HUES6 (cell line): ENCODE measurements at regions not wholly inside any gene's neighbourhood (a gene's known extent, or its start where the extent isn't known, plus 50 kb on each side); places are given as distances from the start of the nearest gene placed in this dataset.

Source experiments
- H3K27ac ChIP-seq: 2 replicates; pipeline ENCODE4 v1.7.0; 2013; ENCODE audit warnings: low read depth, mild to moderate bottlenecking, low read length, inconsistent platforms
- H3K27me3 ChIP-seq: 2 replicates; pipeline ENCODE4 v1.6.1; 2013; ENCODE audit warnings: low read length; ENCODE audit not compliant: control insufficient read depth, insufficient read depth
- H3K36me3 ChIP-seq: 2 replicates; pipeline ENCODE4 v1.6.1; 2013; ENCODE audit warnings: low read length; ENCODE audit not compliant: control insufficient read depth, insufficient read depth
- H3K4me1 ChIP-seq: 2 replicates; pipeline ENCODE4 v1.6.1; 2013; ENCODE audit warnings: low read length; ENCODE audit not compliant: control insufficient read depth, insufficient read depth
- H3K4me3 ChIP-seq: 2 replicates; pipeline ENCODE4 v1.5.1; 2013; ENCODE audit warnings: low read depth, low read length
- H3K9ac ChIP-seq: one replicate; pipeline ENCODE4 v1.6.1; 2013; ENCODE audit warnings: mild to moderate bottlenecking, low read length
- H3K9me3 ChIP-seq: 2 replicates; pipeline ENCODE4 v1.6.1; 2013; ENCODE audit warnings: low read depth, low read length; ENCODE audit not compliant: control insufficient read depth, insufficient read depth

DNA sequence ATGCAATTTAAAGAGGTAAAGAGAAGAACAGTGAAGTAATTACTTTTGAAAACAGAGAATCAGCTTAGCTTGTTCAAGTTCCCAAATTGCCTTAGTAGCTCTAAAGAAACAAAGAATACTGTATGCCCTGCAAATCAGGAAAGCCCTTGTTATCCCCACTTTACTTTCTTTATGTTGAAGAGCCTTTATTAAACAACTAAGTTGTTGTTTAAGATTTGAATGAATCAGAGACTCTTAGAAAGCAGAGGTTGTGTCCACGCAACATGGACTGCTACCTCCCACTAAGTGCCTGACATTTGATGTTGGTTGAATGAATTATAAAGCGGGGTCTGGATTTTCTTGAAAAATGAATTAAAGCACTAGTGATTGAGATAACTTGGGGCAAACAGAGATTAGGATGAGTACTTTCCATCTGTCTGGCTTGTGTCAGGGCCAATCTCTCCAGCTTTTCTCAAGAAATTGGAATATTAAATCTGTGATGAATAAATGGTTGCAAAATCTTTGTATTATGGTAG, 214.7 kb downstream of the POSTN start:
- no peak overlapping the region for H3K9ac ChIP-seq
- H3K9me3 ChIP-seq: no peaks in the 10 kb centered on the region
- H3K27ac ChIP-seq: peak overlapping the region; percentile 75; the same call in 1 of the 2 replicates
- H3K4me1 ChIP-seq: peaks cover 19% of the 10 kb centered on the region; the same call in 1 of the 2 replicates
- no peak overlapping the region for H3K4me3 ChIP-seq
- H3K27me3 ChIP-seq: no peaks in the 10 kb centered on the region
- H3K36me3 ChIP-seq: no peaks in the 10 kb centered on the region

DNA sequence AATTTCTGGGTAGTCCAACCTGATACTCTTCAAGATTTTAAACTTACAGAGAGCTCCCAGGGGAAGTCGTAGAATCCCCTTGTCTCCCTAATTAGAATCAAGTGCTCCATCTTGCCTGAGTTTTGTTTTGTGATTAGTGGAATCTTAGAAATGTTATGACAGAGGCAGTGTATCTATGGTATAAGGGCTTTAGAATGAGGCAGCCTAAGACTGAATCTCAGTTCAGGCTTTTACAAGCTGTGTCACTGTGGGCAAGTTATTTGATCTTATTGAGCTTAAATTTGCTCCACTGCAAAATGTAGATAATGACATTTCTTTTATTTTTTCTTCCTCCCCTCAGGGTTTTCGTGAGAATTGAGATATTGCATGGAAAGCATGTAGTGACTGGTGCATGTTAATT, 215.5 kb downstream of the POSTN start:
- no peak overlapping the region for H3K4me3 ChIP-seq
- no peak overlapping the region for H3K9ac ChIP-seq
- H3K27ac ChIP-seq: no peak overlapping the region
- H3K9me3 ChIP-seq: no peaks in the 10 kb centered on the region
- H3K4me1 ChIP-seq: peaks cover 19% of the 10 kb centered on the region; the same call in 1 of the 2 replicates
- no peaks in the 10 kb centered on the region for H3K36me3 ChIP-seq
- H3K27me3 ChIP-seq: no peaks in the 10 kb centered on the region

DNA sequence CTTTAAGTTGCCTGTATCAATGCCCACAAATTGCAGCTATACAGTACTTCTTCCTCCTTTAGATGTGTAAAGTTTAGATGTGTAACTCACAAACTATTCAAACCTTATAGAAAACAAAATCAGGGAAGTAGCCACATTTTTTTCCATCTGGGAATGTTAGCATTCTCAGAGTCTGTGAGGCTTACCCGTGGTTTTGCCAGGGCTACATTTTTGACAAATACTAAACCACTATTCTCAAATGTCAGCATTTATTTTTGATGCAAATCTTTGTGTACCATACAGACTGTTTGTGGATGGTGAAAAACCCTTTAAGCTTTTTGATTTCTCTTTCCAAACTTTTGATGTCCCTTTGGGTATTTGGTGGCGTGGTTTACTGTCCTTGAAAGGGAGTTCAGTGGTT, 216.4 kb downstream of the POSTN start:
- no peak overlapping the region for H3K4me3 ChIP-seq
- H3K36me3 ChIP-seq: no peaks in the 10 kb centered on the region
- H3K27me3 ChIP-seq: no peaks in the 10 kb centered on the region
- H3K4me1 ChIP-seq: peaks cover 19% of the 10 kb centered on the region; the same call in 1 of the 2 replicates
- no peak overlapping the region for H3K9ac ChIP-seq
- H3K9me3 ChIP-seq: no peaks in the 10 kb centered on the region
- H3K27ac ChIP-seq: no peak overlapping the region

DNA sequence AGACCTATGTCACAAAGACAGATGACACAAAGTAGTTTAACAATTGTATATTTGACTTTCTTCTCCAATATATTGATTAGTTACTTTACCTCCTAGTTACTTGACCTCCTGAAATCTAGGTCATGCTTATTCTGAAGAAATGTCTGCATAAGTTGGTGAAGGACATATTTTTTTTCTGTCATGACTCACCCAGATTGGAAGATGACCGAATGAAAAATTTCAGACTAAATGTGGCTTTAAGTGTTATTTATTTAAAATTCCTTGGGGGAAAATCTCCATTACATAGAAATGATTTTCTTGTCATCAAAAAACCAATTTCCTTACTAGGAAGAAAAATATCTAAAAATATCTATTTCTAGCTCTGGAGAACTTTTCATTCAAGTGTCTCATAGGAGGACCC, 217.1 kb downstream of the POSTN start:
- no peak overlapping the region for H3K27ac ChIP-seq
- H3K9ac ChIP-seq: no peak overlapping the region
- peaks cover 19% of the 10 kb centered on the region; the same call in 1 of the 2 replicates for H3K4me1 ChIP-seq
- H3K27me3 ChIP-seq: no peaks in the 10 kb centered on the region
- H3K9me3 ChIP-seq: no peaks in the 10 kb centered on the region
- no peaks in the 10 kb centered on the region for H3K36me3 ChIP-seq
- no peak overlapping the region for H3K4me3 ChIP-seq

DNA sequence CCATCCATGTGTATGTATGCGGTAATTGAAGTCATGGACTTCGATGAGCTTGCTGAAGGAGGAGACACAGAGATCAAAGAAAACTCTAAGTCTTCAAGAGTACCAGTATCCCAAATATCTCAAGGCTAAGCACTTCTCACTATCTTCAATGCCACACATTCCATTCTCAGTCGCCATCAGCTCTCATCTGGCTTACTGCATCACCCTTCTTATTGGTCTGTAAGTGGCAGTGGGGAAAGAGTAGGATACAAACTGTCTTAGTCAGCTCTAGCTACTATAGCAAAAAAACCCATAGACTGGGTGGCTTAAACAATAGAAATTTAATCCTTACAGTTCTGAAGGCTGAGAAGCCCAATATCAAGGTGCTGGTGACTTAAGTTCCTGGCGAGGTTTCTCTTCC, 218.7 kb downstream of the POSTN start:
- no peaks in the 10 kb centered on the region for H3K9me3 ChIP-seq
- no peaks in the 10 kb centered on the region for H3K36me3 ChIP-seq
- no peaks in the 10 kb centered on the region for H3K27me3 ChIP-seq
- H3K4me1 ChIP-seq: peaks cover 10% of the 10 kb centered on the region; the same call in 1 of the 2 replicates
- H3K27ac ChIP-seq: no peak overlapping the region
- H3K4me3 ChIP-seq: no peak overlapping the region
- no peak overlapping the region for H3K9ac ChIP-seq

DNA sequence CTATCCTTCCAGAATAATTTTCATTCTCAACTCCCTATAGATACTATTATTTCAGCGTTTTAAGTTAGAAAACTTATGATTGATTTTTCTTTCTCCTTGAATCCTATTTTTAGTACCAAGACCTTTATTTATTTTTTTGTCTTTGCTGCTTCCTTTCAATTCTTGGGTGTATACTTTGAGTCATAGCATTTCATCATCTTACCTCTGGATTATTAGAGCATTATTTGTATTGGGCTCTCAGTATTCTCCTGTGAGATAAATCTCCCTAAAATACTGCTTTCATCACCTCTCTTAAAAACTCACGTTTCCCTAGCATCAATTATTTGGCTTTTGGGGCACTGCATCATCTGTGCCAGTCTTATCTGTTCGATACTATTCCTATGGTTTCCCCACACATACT, 222.8 kb downstream of the POSTN start:
- Histone ChIP-seq H3K4me3 (no peak overlapping the region), H3K27me3 (no peaks in the 10 kb centered on the region), H3K36me3 (no peaks in the 10 kb centered on the region), H3K9me3 (no peaks in the 10 kb centered on the region), H3K4me1 (no peaks in the 10 kb centered on the region), H3K9ac (no peak overlapping the region), H3K27ac (no peak overlapping the region)

DNA sequence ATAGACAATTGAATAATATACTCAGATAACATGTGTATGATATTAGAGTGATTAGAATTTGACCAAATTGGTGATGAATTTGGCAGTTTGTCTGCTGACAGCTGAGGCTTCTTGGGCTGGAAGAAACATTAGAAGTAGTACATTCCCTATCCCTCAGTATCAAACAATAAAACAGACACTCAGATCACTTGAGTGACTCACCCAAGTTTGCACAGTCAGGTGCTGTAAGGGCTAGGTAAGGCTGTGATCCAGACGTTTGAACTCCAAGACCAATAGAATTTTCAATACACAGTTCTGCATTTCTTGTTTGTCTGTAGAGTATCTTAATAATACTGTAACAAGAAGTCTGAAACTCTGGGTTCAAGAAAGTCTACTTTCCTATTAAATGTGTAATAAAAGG, 223.5 kb downstream of the POSTN start:
- Histone ChIP-seq H3K4me3 (no peak overlapping the region), H3K27ac (no peak overlapping the region), H3K4me1 (no peaks in the 10 kb centered on the region), H3K27me3 (no peaks in the 10 kb centered on the region), H3K36me3 (no peaks in the 10 kb centered on the region), H3K9ac (no peak overlapping the region), H3K9me3 (no peaks in the 10 kb centered on the region)

DNA sequence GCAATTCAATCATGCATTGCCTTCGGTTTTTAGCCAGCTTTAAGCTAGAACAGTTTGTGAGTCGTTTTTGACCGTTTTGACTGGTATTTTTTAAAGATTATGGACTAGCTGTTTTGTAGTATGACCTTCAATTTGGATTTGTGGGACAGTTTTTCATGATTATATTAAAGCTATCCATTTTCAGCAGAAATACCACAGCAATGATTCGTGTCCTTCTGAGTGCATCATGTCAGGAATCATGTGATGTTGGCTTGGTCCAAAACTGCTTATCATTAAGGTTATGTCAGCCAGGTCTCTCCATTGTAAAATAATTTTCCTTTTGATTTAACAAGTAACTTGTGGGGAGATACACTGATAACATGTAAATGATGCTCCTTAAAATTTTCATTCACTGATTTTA, 229.0 kb downstream of the POSTN start:
- Histone ChIP-seq H3K27me3 (no peaks in the 10 kb centered on the region), H3K4me3 (no peak overlapping the region), H3K9me3 (no peaks in the 10 kb centered on the region), H3K27ac (no peak overlapping the region), H3K9ac (no peak overlapping the region), H3K36me3 (no peaks in the 10 kb centered on the region), H3K4me1 (no peaks in the 10 kb centered on the region)

DNA sequence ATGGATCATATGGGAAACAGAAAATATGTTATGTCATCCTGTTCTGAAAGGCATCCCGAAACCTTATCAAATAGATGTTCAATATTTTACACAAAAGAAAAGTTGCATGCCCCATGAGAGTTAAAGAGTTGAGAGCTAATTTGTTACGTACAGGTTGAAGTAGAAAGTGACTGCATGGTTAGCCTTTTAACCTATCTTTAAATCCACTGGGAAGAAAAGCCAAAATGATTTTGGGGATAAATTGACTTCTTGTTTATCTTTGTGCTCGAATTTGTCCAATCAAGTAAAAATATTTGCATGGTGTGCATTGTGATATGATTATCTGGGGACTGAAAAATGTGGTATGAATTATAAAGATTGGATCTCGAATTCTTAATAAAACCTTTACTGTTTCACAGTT, 230.1 kb downstream of the POSTN start:
- H3K4me1 ChIP-seq: no peaks in the 10 kb centered on the region
- no peak overlapping the region for H3K9ac ChIP-seq
- no peaks in the 10 kb centered on the region for H3K36me3 ChIP-seq
- H3K27ac ChIP-seq: no peak overlapping the region
- H3K9me3 ChIP-seq: no peaks in the 10 kb centered on the region
- no peaks in the 10 kb centered on the region for H3K27me3 ChIP-seq
- H3K4me3 ChIP-seq: no peak overlapping the region

DNA sequence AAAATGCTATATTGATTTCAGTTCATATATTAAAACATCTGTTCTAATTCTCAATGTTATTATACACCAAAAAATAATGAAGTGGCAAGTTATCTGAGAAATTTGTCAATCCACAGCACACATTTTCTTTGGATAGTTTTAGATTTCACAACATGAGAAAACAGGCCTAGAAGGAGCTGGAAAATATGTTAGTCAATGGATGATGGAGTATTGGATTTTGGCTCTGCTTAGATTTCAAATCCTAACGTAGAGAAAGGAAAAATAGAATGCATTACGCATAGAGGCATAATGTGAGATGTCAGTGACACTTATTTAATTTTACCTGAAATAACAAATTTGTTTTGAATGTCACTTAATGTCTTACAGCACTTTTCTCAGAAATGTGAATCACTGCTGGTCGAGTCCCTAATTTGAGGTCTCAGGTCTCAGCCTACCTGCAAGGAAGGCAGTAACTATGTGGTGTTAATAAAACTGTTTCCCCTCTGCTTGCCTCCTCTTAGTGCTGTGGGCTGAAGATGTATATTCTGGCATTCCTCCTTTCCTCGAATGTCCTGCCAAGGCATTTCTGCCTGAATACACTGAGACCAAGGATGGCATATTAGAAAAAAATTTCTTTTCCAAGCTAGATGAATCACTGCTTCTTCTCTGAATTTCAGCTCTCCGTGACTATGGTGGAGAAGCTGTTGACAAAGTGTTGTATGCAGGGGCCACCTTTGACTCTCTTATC, 232.4 kb downstream of the POSTN start:
- no peaks in the 10 kb centered on the region for H3K27me3 ChIP-seq
- no peak overlapping the region for H3K27ac ChIP-seq
- H3K4me3 ChIP-seq: no peak overlapping the region
- H3K4me1 ChIP-seq: no peaks in the 10 kb centered on the region
- H3K9me3 ChIP-seq: no peaks in the 10 kb centered on the region
- no peak overlapping the region for H3K9ac ChIP-seq
- H3K36me3 ChIP-seq: no peaks in the 10 kb centered on the region

DNA sequence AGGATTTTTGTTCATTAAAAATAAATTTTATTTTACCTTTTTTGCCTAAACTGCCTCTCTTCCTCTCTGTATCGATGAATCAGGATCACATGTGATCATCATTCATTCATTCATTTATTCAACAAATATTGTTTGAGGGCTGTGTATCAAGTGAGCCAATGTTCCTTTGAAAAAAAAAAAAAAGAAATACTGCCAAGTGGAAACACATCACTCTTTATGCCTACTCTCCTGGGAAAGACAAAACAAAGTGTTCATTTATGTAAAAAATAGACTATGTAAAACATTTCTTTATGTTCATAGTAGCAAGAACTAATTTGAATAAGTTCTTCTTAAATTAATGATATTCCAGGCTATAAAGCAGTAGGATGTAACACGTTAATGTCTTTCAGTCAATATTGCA, 233.1 kb downstream of the POSTN start:
- Histone ChIP-seq H3K36me3 (no peaks in the 10 kb centered on the region), H3K27me3 (no peaks in the 10 kb centered on the region), H3K4me1 (no peaks in the 10 kb centered on the region), H3K27ac (no peak overlapping the region), H3K9ac (no peak overlapping the region), H3K4me3 (no peak overlapping the region), H3K9me3 (no peaks in the 10 kb centered on the region)
